ENCODE measurements at regions not wholly inside any gene's neighbourhood (a gene's known extent, or its start where the extent isn't known, plus 50 kb on each side); places are given as distances from the start of the nearest gene placed in this dataset.

DNA sequence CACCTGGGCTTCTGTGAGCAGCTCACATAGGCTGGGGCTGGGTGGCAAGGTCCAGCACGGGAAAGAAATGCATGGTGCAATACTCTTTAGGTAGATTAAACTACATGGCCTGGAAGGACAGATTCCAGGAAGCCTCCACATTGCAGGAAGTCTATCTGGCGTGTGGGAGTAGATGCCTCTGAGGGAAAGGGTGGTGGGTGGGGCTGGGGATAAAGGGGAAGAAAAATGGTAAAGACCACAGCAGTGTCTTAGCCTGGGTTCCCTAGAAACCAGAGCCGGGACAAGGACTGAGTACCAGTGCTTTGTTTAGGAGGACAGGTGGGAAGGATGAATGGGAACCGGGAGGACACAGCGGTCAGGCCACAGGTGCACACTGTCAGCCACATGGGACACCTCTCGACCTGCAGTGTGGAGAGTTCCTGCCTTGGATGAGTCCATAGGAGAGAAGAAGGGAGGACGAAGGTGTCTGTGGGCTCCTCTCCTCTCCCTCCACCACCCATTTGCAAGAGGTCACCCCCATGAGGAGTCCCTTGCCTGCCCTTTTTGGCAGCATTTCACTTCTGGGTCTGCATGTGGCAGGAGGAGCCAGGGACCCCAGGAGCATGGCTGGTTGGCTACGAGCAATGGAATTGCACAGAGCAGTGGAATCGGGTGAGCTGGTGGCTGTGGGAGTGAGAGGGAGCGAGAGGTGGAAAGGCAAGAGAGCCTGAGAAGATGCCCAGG is 91.5 kb upstream of the HS6ST1 start:
- TF ChIP-seq POLR2A (IDR thresholded peaks at IDR 0.05), result no peak
- TF ChIP-seq, protein P1, sequence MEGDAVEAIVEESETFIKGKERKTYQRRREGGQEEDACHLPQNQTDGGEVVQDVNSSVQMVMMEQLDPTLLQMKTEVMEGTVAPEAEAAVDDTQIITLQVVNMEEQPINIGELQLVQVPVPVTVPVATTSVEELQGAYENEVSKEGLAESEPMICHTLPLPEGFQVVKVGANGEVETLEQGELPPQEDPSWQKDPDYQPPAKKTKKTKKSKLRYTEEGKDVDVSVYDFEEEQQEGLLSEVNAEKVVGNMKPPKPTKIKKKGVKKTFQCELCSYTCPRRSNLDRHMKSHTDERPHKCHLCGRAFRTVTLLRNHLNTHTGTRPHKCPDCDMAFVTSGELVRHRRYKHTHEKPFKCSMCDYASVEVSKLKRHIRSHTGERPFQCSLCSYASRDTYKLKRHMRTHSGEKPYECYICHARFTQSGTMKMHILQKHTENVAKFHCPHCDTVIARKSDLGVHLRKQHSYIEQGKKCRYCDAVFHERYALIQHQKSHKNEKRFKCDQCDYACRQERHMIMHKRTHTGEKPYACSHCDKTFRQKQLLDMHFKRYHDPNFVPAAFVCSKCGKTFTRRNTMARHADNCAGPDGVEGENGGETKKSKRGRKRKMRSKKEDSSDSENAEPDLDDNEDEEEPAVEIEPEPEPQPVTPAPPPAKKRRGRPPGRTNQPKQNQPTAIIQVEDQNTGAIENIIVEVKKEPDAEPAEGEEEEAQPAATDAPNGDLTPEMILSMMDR (IDR thresholded peaks at IDR 0.05 in 4 of 5, conservative IDR thresholded peaks at IDR 0.05 in 1 of 5), result no peak
